ENCODE measurements at regions not wholly inside any gene's neighbourhood (a gene's known extent, or its start where the extent isn't known, plus 50 kb on each side); places are given as distances from the start of the nearest gene placed in this dataset.
"Not testable (repeated sequence)": the region's sequence is repeated elsewhere in the genome, so short reads cannot be mapped to it uniquely, and the experiment has no call there.

DNA sequence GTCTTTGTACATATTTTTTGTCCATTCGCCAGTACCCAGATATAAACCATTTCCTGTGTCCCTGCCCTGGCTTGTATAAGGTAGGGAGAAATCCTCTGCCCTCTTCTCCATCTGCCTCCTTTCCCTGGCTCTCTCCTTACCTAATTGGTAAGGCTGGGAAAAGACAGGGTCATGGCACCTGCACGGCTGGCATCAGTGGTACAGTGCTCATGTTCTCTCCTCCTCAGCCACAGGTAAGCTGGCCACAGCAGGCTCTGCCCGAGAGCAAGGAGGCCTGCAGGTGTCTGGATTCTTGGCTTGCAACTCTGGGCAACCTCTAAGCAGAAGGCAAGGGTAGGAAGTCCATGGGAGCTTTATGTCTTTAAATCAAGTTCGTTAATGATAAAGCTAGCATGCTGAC, 419.9 kb downstream of the BUD13 start:
- in situ Hi-C loops (cut with MboI; ENCODE audit: low sequenced_read_pairs), result no loop called here

DNA sequence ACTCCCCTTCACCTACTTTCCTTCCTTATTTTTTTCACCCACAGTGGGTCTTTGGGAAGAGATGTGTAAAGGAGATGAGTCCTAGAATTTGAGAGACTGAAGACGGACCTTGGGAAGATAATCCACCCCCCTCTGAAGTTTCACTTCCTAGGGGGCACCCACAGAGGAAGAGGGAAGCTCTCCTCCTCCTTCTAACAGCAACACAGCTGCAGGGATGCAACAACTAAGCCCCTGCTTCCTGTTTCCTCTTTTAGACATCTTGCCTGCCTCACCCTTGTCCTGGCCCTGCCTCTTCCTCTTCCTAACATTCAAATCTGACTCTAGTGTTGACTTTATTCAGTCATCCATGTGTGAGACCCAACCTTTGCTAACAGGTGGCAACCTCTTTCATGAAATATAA, 424.6 kb downstream of the BUD13 start:
- in situ Hi-C loops (cut with MboI; ENCODE audit: low sequenced_read_pairs), result no loop called here

DNA sequence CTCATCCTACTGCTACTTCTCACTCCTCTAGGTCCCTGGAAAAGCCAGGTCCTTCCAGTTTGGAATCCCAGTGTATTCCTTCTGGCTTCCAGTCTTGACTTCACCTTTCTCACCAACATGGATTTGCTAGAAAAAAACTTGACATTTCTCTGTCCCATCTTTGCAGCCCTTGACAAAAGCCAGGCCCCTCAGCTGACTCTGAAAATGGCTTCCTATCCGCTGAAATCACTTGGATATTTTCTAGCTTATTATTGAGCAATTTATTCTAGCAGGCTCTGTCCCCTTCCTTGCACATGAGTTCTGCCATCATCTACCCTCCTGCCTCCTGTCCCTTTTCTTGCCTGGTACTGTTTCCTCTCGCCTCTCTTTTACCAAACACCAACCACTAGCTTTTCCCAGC, 427.2 kb downstream of the BUD13 start:
- in situ Hi-C loops (cut with MboI; ENCODE audit: low sequenced_read_pairs), result no loop called here

DNA sequence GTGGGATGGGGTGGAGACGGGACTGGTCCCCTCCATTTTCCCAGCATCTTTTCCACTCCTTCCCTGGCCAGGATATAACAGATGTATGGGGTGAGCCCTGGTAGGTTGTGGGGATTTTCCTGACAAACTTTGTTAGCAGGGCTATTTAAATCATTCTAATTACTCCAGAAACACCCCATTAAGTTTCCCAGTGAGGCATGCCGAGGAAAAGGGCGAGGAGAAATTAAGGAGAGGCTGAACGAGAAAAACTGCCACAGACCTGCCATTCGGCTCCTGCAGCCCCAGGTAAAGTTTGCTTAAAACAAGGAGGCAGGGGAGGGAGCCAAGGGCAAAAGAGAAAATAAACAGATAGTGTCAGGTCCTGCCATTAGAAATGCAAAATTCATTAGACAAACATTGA, 428.2 kb downstream of the BUD13 start:
- in situ Hi-C loops (cut with MboI; ENCODE audit: low sequenced_read_pairs), result no loop called here

DNA sequence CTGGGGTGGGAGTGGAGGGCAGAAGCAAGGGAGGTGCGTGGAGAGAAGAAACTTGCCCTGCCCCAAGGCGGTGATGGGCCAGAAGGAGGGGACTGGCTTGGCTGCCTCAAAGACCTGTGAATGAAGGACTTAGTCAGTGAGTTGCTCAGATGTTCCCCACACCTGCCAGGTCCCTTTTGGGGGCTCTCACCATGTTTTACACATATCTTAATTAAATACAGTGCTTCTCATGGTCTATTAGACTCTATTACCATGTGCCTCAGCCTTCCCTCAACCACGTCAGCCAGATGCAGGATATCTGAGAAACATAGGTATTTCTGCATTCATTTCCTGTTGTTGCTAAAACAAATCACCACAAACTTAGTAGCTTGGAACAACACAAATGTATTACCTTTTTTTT, 429.5 kb downstream of the BUD13 start:
- in situ Hi-C loops (cut with MboI; ENCODE audit: low sequenced_read_pairs), result no loop called here

DNA sequence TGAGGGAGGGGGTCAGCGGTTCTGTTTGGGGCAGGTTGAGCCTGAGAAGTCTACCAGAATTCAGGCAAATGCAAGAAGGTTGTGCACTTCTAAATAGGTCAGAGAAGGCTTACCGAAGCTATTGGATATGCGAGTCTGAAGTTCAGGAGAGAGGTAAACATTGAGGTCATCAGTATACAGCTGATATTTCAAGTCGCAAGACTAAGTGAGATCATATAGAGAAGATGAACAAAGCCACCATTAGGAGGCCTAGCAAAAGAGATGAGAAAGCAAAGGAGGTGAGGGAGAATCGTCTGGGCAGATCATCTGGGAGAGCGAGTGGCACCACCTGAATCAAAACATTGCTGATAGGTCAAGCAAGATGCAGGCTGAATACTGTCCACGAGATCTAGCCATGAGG, 430.6 kb downstream of the BUD13 start:
- in situ Hi-C loops (cut with MboI; ENCODE audit: low sequenced_read_pairs), result no loop called here

DNA sequence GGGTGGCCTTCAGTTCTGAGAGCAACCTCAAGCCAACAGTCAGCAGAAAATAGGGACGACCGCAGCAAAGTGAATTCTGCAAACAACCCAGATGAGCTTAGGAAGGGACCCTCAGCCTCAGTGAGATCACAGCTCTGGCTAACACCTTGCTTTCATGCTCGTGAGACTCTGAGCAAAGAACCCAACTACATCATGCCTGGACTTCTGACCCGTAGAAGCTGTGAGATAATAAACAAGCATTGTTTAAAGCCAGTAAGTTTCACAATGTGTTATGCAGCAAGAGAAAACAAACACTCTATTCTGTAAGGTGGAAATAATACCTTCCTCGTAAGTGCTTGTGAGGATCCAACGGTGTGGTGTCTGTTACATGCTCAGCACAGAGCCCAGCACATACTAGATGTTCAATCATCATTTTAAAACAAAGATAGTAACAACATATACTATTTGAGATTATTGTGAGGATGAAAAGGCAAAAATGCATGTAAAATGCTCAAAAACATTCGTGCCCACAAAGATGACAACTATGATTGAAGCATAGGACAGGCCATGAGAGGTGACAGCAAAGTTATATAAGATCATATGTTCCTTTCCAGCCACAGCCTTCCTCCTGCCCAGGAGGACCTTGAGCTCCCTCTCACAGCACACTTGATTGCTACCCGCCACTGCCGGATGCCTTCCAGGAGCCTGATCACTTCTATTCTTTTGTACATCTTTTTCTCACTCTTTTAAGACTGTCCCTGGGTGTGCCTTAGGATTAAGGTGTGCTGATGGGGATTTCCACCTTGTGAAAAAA, 433.3 kb downstream of the BUD13 start:
- in situ Hi-C loops (cut with MboI; ENCODE audit: low sequenced_read_pairs), result no loop called here

DNA sequence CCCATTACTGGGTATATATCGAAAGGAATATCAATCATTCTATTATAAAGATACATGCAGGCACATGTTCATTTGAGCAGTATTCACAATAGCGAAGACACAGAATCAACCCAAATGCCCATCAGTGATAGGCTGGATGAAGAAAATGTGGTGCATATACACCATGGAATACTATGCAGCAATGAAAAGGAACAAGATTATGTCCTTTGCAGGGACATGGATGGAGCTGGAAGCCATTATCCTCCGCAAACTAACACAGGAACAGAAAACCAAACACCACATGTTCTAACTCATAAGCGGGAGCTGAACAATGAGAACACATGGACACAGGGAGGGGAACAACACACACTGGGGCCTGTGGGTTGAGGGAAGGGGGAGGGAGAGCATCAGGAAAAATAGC, 434.3 kb downstream of the BUD13 start:
- in situ Hi-C loops (cut with MboI; ENCODE audit: low sequenced_read_pairs), result not testable (repeated sequence)

DNA sequence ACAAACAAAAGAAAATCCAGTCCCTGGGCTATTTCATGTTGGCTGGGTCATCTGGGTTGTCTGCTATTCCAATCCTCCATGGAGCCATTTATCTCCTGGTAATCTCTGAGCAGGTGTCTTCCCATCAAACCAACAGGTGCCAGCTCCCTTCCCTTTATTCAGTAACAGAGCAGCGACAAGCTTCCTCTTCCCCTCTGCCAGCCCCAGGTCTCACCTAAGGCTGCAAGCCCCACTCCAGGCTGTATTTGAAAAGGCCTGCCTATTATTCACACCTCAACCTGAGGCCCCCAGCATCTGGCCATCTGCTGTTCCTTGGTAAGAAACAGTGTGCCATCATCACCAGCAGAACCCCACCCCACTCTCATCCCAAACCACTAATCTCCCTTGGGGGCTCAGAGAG, 436.2 kb downstream of the BUD13 start:
- in situ Hi-C loops (cut with MboI; ENCODE audit: low sequenced_read_pairs), result no loop called here

DNA sequence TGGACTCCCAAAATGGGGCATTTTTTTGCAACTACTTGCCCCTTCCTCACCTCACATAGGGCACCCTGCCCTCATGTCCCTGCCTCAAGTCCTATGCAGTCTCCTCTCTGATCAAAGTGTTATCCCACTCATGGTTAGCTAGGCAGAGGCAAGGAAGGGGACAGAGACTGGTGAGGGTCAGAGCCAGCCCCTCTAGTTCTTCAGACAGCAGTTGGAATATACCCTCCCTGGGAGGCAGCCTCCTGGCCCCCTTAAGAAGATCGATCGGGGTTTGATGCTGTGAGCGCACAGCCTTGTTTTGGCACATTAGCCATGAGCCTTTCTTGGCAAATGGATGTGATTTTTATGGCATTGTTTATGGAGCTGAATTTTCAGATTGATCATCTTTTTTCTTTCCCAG, 436.9 kb downstream of the BUD13 start:
- in situ Hi-C loops (cut with MboI; ENCODE audit: low sequenced_read_pairs), result no loop called here

DNA sequence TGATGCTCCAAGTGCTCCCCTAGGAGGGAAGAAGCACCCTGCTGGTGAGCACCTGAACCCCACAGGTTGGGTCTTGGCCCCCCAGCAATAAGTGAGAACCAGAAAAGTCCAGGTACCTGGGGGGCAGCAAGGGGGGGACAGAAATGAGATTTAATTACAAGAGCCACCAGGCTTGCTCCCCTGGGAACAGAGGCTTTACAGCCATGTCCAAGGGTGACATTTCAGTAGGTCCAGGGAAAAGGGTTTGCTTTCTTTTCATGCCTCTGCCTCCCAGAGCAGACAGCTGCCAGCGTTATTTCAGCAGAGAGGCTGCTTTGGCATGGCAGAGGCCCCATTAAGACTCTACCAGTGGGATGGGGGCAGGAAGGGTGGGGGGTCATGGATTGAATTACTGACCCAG, 437.7 kb downstream of the BUD13 start:
- in situ Hi-C loops (cut with MboI; ENCODE audit: low sequenced_read_pairs), result no loop called here

DNA sequence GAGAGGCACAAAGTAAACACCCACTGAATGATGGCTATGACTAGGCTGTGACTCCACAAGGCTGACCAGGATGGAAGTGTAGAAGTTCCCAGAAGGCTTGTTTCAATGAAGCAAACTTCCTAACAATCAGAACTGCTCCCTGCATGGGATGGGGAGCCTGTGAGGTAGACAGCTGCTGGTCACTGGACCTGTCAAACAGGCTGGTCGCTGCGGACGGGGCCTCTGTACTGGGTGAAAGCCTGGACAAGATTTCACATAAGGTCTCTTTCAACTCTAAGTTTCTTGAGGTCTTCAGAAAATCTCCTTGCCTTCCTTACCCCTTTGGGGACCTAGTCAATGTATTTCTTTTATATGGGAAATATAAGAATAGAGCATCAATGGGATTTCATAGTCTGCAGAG, 438.2 kb downstream of the BUD13 start:
- in situ Hi-C loops (cut with MboI; ENCODE audit: low sequenced_read_pairs), result no loop called here

DNA sequence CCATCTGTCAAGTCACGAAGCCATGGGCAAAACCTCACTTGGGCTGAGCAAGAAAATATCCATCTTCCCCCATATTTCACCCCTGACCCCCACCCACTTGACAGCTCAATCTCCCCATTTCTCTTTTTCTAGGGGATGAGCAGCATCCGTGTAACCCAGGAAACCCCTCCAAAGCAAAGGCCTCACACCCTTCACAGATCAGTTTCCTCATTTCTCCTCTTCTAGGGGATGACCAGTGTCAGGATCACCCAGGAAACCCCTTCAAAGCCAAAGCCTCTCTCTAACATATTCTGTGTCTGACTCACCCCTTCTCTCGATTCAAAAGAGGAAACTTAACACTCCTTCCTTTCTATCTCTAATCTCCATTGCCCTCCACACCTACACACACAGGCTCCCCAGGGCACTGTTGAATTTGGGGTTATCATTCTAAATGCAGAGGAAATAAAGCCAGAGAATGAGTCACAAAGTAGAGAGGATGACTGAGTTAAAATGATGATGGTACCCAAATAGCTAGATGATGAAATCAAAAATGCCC, 439.7 kb downstream of the BUD13 start:
- in situ Hi-C loops (cut with MboI; ENCODE audit: low sequenced_read_pairs), result no loop called here

DNA sequence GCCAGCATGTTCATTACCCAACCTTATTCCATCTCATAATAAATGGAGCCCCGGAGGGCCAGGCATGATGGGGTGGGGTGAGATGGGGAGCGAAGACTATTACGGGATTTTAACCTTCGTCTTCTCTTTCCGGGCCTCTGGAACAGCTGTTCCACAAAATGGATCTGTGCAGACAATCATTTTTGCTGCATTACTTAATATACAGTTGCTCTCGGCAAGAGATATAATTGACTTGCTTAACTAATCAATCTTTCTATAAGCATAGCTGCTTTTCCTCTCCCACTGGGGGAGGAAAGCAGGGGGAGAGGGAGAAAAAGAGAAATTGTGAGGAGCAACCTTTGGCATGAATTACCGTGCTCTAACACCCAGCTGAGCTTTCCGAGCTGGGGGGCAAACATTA, 440.4 kb downstream of the BUD13 start:
- in situ Hi-C loops (cut with MboI; ENCODE audit: low sequenced_read_pairs), result no loop called here

DNA sequence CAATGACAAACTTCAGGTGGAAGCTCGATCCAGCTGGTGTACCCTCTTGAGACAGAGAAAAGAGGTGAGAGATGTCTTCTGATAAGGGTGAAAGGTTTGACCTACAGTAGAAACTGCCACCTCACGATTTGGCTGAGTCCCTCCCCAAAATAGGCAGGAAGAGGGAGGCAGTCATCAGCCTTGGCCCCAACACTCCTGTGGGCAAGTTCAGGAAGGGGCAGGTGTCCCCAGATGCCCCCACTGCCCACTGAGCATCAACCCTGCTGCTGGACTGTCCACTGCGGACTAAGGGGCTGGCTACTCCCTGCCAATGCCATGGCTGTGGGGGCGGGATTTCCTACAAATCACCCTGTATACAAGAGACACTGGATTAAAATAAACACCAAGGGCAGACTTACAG, 441.4 kb downstream of the BUD13 start:
- in situ Hi-C loops (cut with MboI; ENCODE audit: low sequenced_read_pairs), result no loop called here

DNA sequence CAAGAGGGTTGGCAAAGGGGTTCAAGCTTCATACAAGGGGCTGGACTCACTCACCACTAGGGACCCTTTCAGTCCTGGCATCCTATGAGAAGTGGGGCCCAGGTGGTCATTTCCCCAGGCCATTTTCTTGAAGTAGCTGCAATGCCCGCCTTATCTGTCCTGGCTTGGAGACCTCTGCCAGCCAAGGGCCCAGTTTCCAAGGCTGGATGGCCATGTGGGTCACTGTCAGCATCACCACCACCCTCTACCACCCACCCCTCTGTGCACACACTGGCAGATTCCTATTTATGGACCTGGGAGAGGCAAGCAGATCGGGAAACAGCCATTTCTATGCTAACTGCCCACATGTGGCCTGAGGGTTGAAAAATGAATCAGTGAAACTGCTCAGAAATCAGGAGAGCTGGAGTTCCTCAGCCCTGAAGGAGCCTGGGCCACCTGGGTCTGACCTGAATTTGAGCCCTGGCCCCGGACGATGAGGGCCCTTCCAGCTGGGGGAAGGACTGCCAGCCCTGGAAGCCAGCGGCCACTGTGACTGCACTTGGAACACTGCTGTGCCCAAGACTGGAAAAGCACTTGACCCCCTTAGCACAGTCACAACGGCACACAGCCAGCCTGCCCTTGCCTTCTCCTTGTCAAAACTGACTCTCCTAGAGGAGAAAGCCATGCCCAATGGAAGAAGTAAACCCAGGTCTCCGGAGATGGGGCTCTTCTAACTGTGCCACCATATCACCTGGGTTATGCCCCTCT, 442.2 kb downstream of the BUD13 start:
- in situ Hi-C loops (cut with MboI; ENCODE audit: low sequenced_read_pairs), result no loop called here

DNA sequence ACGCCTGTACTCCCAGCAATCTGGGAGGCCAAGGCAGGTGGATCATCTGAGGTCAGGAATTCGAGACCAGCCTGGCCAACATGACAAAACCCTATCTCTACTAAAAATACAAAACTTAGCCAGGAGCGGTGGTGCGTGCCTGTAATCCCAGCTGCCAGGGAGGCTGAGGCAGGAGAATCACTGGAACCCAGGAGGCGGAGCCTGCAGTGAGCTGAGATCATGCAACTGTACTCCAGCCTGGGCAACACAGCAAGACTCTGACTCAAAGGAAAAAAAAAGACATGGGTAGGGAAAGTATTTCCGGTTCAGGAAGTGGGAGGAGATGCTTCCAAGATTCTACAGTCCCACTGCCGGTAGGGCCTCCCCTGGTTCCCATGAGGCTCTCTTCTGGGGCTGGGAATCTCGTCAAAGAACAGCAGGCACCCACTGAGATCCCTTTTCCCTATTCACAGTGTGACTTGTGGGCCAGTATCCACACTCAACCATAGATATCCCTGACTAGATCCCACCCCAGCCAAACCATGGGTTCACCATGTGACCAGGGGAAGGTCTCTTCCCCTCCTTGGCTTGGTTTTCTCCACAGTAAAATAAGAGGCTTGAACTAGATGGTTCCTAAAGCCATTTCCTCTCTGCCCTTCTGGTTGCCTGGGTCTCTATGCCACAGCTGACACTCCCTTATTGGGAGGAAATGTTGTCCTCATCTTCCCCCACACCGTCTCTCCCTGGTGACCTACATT, 443.3 kb downstream of the BUD13 start:
- in situ Hi-C loops (cut with MboI; ENCODE audit: low sequenced_read_pairs), result no loop called here

DNA sequence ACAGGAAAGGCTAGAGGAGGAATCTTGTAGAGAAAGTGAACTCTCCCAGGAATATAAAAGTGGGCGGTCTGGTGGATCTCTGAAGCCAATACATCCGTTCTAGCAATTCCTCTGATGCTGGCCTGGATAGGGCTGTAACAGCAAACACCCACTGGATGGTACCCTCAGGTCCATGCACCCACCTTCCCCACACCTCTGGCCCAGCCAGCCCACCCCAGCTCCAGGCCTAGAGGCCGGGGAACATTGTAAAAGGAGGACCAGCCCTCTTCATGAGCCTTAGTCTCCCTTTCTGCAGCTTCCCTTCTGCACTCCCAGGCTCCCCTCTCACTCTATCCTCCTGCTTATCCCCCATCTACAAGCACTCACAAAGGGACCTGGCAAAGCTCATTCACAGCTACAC, 443.9 kb downstream of the BUD13 start:
- in situ Hi-C loops (cut with MboI; ENCODE audit: low sequenced_read_pairs), result no loop called here

DNA sequence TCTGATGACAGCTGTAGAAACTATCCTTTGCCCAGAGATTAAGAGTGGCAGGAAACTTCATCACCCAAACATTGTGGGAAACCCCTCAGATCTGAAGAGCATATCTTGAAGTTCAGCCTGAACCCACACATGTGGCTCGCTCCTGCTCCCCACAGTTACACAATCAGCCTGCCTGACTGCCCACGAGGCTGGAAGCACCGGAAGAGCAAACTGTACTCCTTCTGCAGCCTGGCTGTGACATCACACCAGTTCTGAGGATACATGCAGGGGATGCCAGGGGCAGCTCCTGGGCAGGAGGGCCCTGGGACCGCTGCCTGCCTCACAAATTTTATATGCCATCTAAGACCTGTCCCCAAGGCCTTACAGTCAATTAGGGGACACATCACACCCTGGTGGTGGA, 444.4 kb downstream of the BUD13 start:
- in situ Hi-C loops (cut with MboI; ENCODE audit: low sequenced_read_pairs), result no loop called here

DNA sequence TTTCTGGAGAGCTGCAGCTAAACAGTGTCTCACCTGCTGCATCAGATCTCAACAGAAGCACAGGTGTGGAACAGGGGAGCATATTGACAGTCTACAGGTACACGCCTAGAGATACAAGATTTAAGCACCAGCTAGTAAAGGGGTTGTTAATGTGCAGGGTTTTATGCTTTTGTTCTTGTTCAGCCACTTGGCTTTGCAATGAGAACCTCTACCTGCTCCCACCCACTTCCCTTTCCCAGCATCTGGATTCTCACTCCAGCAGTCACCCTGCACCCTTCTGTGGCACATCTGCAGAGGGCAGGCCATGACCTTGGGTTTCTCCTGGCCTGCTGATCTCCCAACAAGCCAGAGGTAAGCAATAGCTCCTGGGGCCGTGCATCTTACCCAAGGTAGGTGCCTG, 446.6 kb downstream of the BUD13 start:
- in situ Hi-C loops (cut with MboI; ENCODE audit: low sequenced_read_pairs), result no loop called here

DNA sequence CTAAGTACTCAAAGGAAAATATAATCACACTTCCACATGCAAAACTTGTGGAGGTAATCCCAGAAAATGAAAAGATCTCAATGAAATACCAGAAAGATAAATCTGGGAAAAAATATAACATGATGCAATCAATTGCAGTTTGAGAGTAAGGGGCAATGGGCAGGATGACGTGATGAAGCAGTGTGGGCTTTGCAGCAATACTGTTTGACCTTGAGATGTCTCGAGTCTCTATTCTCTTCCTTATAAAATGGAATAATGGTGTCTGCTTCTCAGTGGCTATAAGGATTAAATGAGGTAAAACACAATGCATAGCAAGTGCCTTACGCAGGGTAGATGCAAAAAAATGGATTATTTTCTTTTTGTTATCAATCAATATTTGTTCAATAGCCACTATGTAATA, 447.5 kb downstream of the BUD13 start:
- in situ Hi-C loops (cut with MboI; ENCODE audit: low sequenced_read_pairs), result no loop called here

DNA sequence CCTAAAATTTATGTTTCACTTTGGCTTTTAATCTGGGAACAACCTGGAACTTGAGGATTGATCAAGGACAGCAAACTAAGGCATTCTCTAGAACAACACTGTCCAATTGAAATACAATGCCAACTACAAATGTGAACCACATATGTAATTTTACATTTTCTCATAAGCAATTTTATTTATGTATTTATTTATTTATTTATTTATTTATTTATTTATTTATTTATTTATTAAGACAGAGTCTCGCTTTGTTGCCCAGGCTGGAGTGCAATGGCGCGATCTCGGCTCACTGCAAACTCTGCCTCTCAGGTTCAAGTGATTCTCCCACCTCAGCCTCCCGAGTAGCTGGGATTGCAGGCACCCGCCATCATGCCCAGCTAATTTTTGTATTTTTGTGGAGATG, 448.7 kb downstream of the BUD13 start:
- in situ Hi-C loops (cut with MboI; ENCODE audit: low sequenced_read_pairs), result not testable (repeated sequence)

Data from HL-60/S4 (cell line).